ENCODE measurements at regions not wholly inside any gene's neighbourhood (a gene's known extent, or its start where the extent isn't known, plus 50 kb on each side); places are given as distances from the start of the nearest gene placed in this dataset.

DNA sequence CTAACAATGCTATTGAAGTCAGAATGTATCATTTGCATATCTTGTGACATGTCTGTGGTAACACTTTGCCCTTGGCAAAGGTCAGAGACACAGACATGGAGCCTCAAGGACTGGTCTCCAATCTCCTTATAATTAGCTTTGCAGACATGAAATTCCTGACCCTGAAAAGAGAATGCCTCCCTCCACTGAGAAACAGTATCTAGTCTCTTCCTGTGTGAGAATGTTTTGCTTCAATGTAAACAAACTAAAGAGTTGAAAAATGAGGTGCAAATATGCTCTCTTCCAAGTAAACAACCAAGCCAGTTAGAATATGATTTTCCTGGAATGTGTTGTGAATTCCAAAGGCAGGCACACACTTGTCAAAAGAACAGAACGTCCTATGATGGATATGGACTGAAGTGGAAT lies 407.1 kb upstream of the MARCKS start:
- no peak for DNase-seq (ENCODE audit: low spot score)
- TF ChIP-seq, protein P1, sequence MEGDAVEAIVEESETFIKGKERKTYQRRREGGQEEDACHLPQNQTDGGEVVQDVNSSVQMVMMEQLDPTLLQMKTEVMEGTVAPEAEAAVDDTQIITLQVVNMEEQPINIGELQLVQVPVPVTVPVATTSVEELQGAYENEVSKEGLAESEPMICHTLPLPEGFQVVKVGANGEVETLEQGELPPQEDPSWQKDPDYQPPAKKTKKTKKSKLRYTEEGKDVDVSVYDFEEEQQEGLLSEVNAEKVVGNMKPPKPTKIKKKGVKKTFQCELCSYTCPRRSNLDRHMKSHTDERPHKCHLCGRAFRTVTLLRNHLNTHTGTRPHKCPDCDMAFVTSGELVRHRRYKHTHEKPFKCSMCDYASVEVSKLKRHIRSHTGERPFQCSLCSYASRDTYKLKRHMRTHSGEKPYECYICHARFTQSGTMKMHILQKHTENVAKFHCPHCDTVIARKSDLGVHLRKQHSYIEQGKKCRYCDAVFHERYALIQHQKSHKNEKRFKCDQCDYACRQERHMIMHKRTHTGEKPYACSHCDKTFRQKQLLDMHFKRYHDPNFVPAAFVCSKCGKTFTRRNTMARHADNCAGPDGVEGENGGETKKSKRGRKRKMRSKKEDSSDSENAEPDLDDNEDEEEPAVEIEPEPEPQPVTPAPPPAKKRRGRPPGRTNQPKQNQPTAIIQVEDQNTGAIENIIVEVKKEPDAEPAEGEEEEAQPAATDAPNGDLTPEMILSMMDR (IDR thresholded peaks at IDR 0.05; ENCODE audit: extremely low read depth, missing control alignments): no peak

DNA sequence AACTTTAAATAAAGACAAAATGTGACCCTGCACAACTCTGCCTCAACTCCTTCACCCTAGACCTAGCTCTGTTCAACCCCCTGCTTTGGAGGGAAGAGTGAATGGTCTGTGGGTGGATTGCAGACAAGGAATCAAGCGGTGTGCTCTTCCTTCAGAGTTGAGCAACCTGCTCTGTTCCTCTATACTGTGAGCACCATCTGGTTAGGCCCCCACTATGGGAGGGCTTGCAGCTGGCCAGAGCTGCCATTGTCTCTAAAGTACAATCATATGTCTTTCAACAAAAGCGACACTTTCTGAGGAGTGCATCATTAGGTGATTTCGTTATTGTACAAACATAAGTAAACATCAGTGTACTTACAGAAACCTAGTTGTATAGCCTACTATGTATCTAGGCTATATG lies 406.1 kb upstream of the MARCKS start:
- TF ChIP-seq, protein P1 (IDR thresholded peaks at IDR 0.05; ENCODE audit: extremely low read depth, missing control alignments): no peak
- no peak for DNase-seq (ENCODE audit: low spot score)

DNA sequence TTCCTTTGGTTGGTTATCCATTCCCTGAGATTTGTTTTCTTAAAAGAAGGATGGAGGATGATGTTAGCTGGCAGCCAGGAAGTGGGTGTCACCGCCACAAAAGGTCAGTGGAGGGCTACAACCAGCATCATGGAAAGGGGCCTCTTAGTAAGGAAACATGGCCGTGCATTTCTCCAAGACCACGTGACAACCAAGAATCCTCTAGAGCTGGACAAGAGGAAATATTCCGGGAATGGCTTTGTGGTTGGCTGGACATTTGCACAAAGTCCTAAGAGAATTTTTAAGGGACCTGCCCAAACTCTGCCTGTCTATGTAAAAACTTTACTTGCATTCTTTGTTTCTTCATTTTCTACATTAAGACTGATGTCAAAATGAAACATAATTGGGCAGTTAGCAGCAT lies 399.9 kb upstream of the MARCKS start:
- TF ChIP-seq, protein P1 (IDR thresholded peaks at IDR 0.05; ENCODE audit: extremely low read depth, missing control alignments): no peak
- DNase-seq (ENCODE audit: low spot score): no peak

DNA sequence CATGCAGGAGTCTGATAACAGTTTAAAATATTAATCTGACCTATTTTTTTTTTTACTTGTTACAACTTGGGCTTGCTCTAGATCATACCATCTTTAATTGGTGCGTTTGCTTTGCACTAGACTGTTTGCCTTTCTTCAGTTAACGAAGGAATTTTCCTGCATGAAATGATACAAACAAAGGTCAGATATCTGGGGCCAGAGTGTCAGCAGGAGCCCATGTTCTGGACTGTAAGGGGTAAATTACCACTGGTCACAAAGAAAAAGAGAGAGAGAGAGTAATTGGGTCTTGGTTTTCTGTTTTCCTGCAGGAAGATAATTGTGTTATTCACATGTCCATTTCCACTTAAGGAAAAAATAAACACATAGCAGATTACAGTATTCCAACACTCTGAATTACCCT lies 399.4 kb upstream of the MARCKS start:
- no peak for DNase-seq (ENCODE audit: low spot score)
- TF ChIP-seq, protein P1 (IDR thresholded peaks at IDR 0.05; ENCODE audit: extremely low read depth, missing control alignments): no peak

DNA sequence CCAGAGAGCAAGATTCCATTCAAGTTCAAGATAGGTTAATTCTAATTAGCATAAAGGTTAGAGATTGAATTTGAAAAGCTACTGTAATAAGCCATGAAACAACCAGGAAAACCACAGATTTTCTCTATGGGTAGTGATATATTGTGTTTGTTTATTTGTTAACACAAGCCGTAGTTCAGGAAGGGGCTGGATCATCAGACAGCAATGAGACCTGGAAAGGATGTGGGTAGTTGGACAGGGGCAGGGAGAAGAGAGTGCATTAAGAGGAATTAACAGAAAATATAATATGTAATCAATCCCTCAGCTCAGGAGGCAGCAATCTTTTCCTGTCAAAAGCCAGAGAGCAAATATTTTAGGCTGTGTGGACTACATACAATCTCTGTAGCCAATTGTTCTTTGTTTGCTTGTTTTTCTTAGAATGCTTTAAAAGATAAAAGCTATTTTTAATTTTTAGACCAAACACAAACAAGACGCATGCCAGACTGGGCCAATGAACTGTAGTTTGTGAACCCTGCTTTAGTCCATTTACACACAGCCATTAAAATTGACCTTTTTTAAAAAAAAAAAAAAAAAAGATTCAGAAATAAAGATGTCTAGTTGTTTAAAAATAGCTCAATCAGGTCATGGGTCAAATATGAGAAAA lies 398.7 kb upstream of the MARCKS start:
- TF ChIP-seq, protein P1 (IDR thresholded peaks at IDR 0.05; ENCODE audit: extremely low read depth, missing control alignments): no peak
- DNase-seq (ENCODE audit: low spot score): no peak

DNA sequence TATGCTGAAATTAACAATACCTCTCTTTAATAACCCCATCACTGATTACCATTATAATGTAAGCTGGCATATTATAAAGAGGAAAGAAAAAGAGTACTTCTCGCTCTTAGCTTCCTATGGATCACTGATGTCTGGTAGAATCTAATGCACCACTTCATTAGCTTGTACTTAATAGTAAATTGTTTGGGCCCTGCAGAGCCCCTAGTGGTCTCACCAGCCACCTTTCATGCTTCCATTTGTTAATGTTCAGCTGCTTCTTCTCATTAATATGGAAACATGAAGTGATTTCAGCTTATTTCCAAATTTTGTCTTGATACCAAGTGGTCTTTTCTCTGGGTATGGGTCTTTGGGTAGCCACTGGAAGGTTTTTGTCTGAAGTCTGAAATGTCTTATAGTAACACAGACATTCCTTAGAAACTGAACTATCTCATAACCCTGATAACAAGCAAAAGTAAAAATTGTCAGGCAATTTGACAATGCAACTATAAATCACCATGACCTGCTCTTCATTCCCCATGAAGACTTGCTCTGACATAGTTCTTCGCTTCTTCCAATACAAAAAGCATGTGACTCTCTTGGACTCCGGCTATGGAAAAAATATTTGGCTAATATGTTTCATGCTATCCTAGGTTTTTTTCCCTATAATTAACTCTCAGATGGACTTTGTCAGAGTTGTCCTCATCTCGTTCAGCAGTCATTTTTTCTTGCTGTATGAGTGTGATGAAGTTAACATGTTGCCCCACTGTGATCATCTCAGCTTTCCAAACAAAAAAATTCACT lies 395.8 kb upstream of the MARCKS start:
- TF ChIP-seq, protein P1 (IDR thresholded peaks at IDR 0.05; ENCODE audit: extremely low read depth, missing control alignments): peak; percentile 6
- no peak for DNase-seq (ENCODE audit: low spot score)

DNA sequence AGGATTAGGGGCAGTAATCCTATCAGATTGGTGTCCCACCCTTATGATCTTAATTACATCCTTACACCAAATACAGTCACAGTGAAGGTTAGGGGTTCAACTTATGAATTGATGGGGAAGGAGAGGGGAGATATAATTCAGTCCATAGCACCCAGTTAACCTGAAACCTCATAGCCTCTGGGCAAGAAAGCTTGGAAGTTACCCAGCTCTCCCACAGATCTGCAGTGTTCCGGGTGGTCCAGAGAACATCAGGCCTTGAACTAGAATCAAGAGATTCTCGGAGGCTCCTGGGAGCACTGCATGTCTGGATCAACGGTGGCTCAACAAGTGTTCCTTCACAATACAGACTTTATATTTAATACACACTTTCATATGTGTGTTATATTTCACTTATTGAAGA lies 392.6 kb upstream of the MARCKS start:
- no peak for DNase-seq (ENCODE audit: low spot score)
- TF ChIP-seq, protein P1 (IDR thresholded peaks at IDR 0.05; ENCODE audit: extremely low read depth, missing control alignments): no peak

Data from GM20000 (cell line).